SK-N-SH treated with all-trans-retinoic acid at 6 μM for 48 hours (cell line): ENCODE measurements at regions not wholly inside any gene's neighbourhood (a gene's known extent, or its start where the extent isn't known, plus 50 kb on each side); places are given as distances from the start of the nearest gene placed in this dataset.

Source experiments
- ATAC-seq: fragments of 200-7000 bp; cut with Tn5 transposase; 3 replicates; pipeline ENCODE4 v1.9.1; 2020; ENCODE audit warnings: mild to moderate bottlenecking, moderate library complexity
- ARNTL ChIP-seq: fragments of 450-650 bp; formaldehyde crosslinking; IDR thresholded peaks from 2 replicates; pipeline ENCODE4 v1.5.0; 2020; ENCODE audit warnings: low read depth, mild to moderate bottlenecking, moderate library complexity, borderline replicate concordance
- BACH2 ChIP-seq: fragments of 250-450 bp; sonication (Bioruptor Pico); IDR thresholded peaks from 2 replicates; pipeline ENCODE4 v1.9.0; 2021; ENCODE audit warnings: mild to moderate bottlenecking, borderline replicate concordance
- CREB5 ChIP-seq: fragments of 250-450 bp; sonication (Bioruptor Pico); IDR thresholded peaks from 2 replicates; pipeline ENCODE4 v1.5.1; 2020; ENCODE audit warnings: low read depth, mild to moderate bottlenecking, moderate library complexity
- CSRNP3 ChIP-seq: fragments of 250-450 bp; sonication (Bioruptor Pico); IDR thresholded peaks from 2 replicates; pipeline ENCODE4 v1.5.1; 2021; ENCODE audit warnings: mild to moderate bottlenecking, moderate library complexity
- GLIS3 ChIP-seq: fragments of 250-450 bp; sonication (Bioruptor Pico); IDR thresholded peaks from 2 replicates; pipeline ENCODE4 v1.5.0; 2020; ENCODE audit warnings: mild to moderate bottlenecking, moderate library complexity
- POU6F1 ChIP-seq: fragments of 250-450 bp; sonication (Bioruptor Pico); IDR thresholded peaks from 2 replicates; pipeline ENCODE4 v1.8.0; 2021; ENCODE audit warnings: low read depth, mild to moderate bottlenecking, moderate library complexity, borderline replicate concordance
- PPARA ChIP-seq: fragments of 250-450 bp; sonication (Bioruptor Pico); IDR thresholded peaks from 2 replicates; pipeline ENCODE4 v1.5.0; 2020; ENCODE audit warnings: mild to moderate bottlenecking, borderline replicate concordance
- RARB ChIP-seq: fragments of 250-450 bp; sonication (Bioruptor Pico); IDR thresholded peaks from 2 replicates; pipeline ENCODE4 v1.8.0; 2021; ENCODE audit warnings: mild to moderate bottlenecking, moderate library complexity
- SNAI2 ChIP-seq: fragments of 250-450 bp; sonication (Bioruptor Pico); IDR thresholded peaks from 2 replicates; pipeline ENCODE4 v1.5.0; 2020; ENCODE audit warnings: mild to moderate bottlenecking, moderate library complexity
- TCF4 ChIP-seq: fragments of 250-450 bp; sonication (Bioruptor Pico); IDR thresholded peaks from 2 replicates; pipeline ENCODE4 v1.8.0; 2021; ENCODE audit warnings: mild to moderate bottlenecking, moderate library complexity, borderline replicate concordance
- TOX ChIP-seq: fragments of 250-450 bp; sonication (Bioruptor Pico); IDR thresholded peaks from 2 replicates; pipeline ENCODE4 v1.8.0; 2021; ENCODE audit warnings: mild to moderate bottlenecking, moderate library complexity, borderline replicate concordance
- TSHZ2 ChIP-seq: fragments of 250-450 bp; sonication (Bioruptor Pico); IDR thresholded peaks from 2 replicates; pipeline ENCODE4 v1.5.0; 2020; ENCODE audit warnings: mild to moderate bottlenecking, moderate library complexity
- ZC3H10 ChIP-seq: fragments of 250-450 bp; sonication (Bioruptor Pico); IDR thresholded peaks from 2 replicates; pipeline ENCODE4 v1.5.1; 2021; ENCODE audit warnings: mild to moderate bottlenecking, moderate library complexity
- ZFP30 ChIP-seq: fragments of 450-650 bp; formaldehyde crosslinking; IDR thresholded peaks from 2 replicates; pipeline ENCODE4 v1.5.0; 2022; ENCODE audit warnings: mild to moderate bottlenecking, moderate library complexity
- ZNF565 ChIP-seq: fragments of 450-650 bp; formaldehyde crosslinking; conservative IDR thresholded peaks from 2 replicates; pipeline ENCODE4 v1.5.0; 2020; ENCODE audit warnings: low read depth, mild to moderate bottlenecking, moderate library complexity
- ZNF70 ChIP-seq: fragments of 450-650 bp; formaldehyde crosslinking; IDR thresholded peaks from 2 replicates; pipeline ENCODE4 v1.5.0; 2020; ENCODE audit warnings: mild to moderate bottlenecking, moderate library complexity
- ZNF8 ChIP-seq: fragments of 450-650 bp; formaldehyde crosslinking; IDR thresholded peaks from 2 replicates; pipeline ENCODE4 v1.5.0; 2020; ENCODE audit warnings: mild to moderate bottlenecking, moderate library complexity
- TF ChIP-seq, protein P1 (sequence below): fragments of 250-450 bp; sonication (Bioruptor Pico); IDR thresholded peaks from 2 replicates; pipeline ENCODE4 v1.8.0; 2020; ENCODE audit warnings: mild to moderate bottlenecking, moderate library complexity, borderline replicate concordance

DNA sequence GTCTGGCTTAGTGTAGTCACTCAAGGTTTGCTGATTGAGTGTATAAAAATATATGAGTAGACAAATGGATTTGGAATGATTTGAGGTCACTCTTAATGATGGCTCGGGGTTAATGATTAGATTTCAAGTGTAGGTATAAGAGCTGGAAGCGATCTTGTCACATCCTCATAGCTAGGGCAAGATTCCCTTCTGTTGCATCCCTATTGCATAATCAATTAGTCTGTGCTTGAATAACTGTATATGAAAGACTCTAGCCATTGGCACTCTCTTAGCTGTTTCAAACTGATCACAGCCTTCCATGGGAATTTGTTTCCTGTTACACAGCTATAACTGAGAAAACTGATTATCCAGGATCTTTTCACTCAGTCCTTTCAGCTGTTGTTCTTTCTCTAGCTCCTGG lies 811.6 kb downstream of the TLE4 start:
- no peak for ATAC-seq
- TF ChIP-seq ZNF70 (CRISPR knock-in tag) (no peak), CREB5 (no peak), ZNF8 (CRISPR knock-in tag) (no peak), RARB (CRISPR knock-in tag) (no peak), ARNTL (CRISPR knock-in tag) (no peak)
- TF ChIP-seq, all 23 proteins: peak for 0

- TF ChIP-seq RARB (CRISPR knock-in tag): no peak
- no peak for TF ChIP-seq BACH2 (CRISPR knock-in tag)
- TF ChIP-seq ZFP30 (CRISPR knock-in tag): no peak
- TF ChIP-seq TCF4 (CRISPR knock-in tag): no peak
- TF ChIP-seq ZC3H10 (CRISPR knock-in tag): no peak
- TF ChIP-seq POU6F1 (CRISPR knock-in tag): no peak
- TF ChIP-seq TOX: no peak
- no peak for TF ChIP-seq PPARA (CRISPR knock-in tag)
- ATAC-seq: no peak
These were observed 810.6 kb downstream of the TLE4 start for GRCh38 chr9:80382211-80382891.

DNA sequence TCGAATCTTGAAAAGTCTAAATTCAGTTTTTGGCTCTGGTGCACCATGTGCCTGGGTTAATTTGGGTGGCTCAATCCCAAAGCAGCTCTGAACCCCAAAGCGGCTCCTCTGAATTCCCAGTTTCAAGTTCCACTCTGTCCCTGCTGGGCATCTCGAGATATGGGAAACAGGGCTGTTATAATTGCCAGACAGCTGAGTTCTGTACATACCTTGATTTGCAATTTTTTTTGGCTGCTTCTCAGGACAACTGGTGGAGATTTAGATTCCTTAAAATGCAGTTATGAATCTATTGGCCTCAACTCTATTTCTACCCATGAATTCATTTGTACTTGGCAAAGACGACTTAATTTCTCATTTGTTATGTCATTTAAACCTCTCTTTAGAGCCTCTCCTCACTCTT lies 808.5 kb downstream of the TLE4 start:
- ATAC-seq: no peak
- no peak for TF ChIP-seq TOX
- no peak for TF ChIP-seq TCF4 (CRISPR knock-in tag)
- TF ChIP-seq ZNF565: no peak
- TF ChIP-seq GLIS3 (CRISPR knock-in tag): no peak
- TF ChIP-seq ZC3H10 (CRISPR knock-in tag): no peak
- TF ChIP-seq SNAI2 (CRISPR knock-in tag): no peak
- TF ChIP-seq BACH2 (CRISPR knock-in tag): no peak
- no peak for TF ChIP-seq ZNF70 (CRISPR knock-in tag)
- no peak for TF ChIP-seq TSHZ2 (CRISPR knock-in tag)
- TF ChIP-seq, protein P1, sequence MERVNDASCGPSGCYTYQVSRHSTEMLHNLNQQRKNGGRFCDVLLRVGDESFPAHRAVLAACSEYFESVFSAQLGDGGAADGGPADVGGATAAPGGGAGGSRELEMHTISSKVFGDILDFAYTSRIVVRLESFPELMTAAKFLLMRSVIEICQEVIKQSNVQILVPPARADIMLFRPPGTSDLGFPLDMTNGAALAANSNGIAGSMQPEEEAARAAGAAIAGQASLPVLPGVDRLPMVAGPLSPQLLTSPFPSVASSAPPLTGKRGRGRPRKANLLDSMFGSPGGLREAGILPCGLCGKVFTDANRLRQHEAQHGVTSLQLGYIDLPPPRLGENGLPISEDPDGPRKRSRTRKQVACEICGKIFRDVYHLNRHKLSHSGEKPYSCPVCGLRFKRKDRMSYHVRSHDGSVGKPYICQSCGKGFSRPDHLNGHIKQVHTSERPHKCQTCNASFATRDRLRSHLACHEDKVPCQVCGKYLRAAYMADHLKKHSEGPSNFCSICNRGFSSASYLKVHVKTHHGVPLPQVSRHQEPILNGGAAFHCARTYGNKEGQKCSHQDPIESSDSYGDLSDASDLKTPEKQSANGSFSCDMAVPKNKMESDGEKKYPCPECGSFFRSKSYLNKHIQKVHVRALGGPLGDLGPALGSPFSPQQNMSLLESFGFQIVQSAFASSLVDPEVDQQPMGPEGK (CRISPR knock-in tag): no peak
- TF ChIP-seq POU6F1 (CRISPR knock-in tag): no peak
- no peak for TF ChIP-seq ARNTL (CRISPR knock-in tag)
- no peak for TF ChIP-seq CSRNP3 (CRISPR knock-in tag)
